Astrocyte (in vitro differentiated cells and primary cell): ENCODE measurements at regions not wholly inside any gene's neighbourhood (a gene's known extent, or its start where the extent isn't known, plus 50 kb on each side); places are given as distances from the start of the nearest gene placed in this dataset.

ENCODE experiments used
- EZH2 ChIP-seq: IDR thresholded peaks from 2 replicates; pipeline ENCODE4 v1.6.1; 2012; ENCODE audit warnings: mild to moderate bottlenecking, low read length, inconsistent platforms; ENCODE audit not compliant: insufficient read depth
- TF ChIP-seq, protein P1 (sequence below): IDR thresholded peaks from 2 replicates; pipeline ENCODE4 v1.5.1; 2011; ENCODE audit warnings: low read depth, mild to moderate bottlenecking, inconsistent platforms, low read length, moderate library complexity; ENCODE audit not compliant: insufficient read depth

DNA sequence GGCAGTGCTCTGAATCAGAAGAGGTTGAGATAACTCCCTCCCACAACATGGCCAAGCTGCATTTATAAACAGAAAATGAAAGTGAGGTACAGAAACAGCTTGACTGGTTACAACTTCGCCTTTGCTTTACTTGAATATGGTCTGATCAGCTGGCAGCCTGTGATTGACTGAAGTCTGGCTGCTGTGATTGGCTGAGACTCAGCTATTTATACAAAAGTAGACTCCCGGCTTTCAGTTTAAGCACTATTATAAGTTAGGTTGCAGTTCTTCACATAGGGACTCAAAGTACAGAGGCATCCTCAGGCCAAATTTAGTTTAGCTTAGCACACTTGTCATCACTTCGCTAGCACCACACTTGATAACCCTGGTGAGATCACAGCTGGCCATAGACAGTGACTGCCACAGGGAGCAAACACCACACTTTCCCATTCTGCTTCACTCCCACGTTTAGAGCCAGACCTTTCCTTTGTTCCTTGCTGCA, 362.6 kb downstream of the EPM2A start:
- TF ChIP-seq, protein P1, sequence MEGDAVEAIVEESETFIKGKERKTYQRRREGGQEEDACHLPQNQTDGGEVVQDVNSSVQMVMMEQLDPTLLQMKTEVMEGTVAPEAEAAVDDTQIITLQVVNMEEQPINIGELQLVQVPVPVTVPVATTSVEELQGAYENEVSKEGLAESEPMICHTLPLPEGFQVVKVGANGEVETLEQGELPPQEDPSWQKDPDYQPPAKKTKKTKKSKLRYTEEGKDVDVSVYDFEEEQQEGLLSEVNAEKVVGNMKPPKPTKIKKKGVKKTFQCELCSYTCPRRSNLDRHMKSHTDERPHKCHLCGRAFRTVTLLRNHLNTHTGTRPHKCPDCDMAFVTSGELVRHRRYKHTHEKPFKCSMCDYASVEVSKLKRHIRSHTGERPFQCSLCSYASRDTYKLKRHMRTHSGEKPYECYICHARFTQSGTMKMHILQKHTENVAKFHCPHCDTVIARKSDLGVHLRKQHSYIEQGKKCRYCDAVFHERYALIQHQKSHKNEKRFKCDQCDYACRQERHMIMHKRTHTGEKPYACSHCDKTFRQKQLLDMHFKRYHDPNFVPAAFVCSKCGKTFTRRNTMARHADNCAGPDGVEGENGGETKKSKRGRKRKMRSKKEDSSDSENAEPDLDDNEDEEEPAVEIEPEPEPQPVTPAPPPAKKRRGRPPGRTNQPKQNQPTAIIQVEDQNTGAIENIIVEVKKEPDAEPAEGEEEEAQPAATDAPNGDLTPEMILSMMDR = no peak
- TF ChIP-seq EZH2 = no peak
